GM12878 (cell line): ENCODE measurements at regions not wholly inside any gene's neighbourhood (a gene's known extent, or its start where the extent isn't known, plus 50 kb on each side); places are given as distances from the start of the nearest gene placed in this dataset.

Experiments used
- ATAC-seq: fragments of 200-7000 bp; cut with Tn5 transposase; 3 replicates; pipeline ENCODE4 v1.9.1; 2020; ENCODE audit warnings: mild to moderate bottlenecking, moderate library complexity
- BruUV-seq: library from RNA; stranded (reverse); fragments of 400-500 nt; replicated peaks from 2 replicates; lab custom pipeline; 2021; lab: Mats Ljungman, UMichigan
- CTCF ChIA-PET: fragments of 300-600 bp; sonication (Branson Sonifier 250); formaldehyde crosslinking; extraction: SDS; loops from one replicate; lab custom pipeline; 2021; ENCODE audit warnings: inconsistent platforms; lab: Yijun Ruan, JAX
- POLR2A ChIA-PET: fragments of 350-600 bp; formaldehyde crosslinking; extraction: SDS; loops from one replicate; lab custom pipeline; 2021; ENCODE audit warnings: inconsistent platforms; lab: Charles Lee
- RAD21 ChIA-PET: fragments of 300-600 bp; sonication (Branson Sonifier 250); formaldehyde crosslinking; loops from one replicate; lab custom pipeline; 2023; ENCODE audit warnings: antibody characterized with exemption; ENCODE audit not compliant: unreplicated experiment; lab: Charles Lee
- SMC1A ChIA-PET: fragments of 300-600 bp; sonication (Branson Sonifier 250); formaldehyde crosslinking; loops from one replicate; lab custom pipeline; 2023; ENCODE audit not compliant: unreplicated experiment, uncharacterized antibody; lab: Charles Lee
- DNase-seq: peaks from one replicate; pipeline ENCODE4 v3.0.0-alpha.2; 2011; ENCODE audit warnings: low read depth, low spot score
- FAIRE-seq: peaks from 3 replicates; lab custom pipeline; 2011; peaks lifted over from hg19 to GRCh38; lab: Jason Lieb, UNC
- H2AFZ ChIP-seq: 2 replicates; pipeline ENCODE4 v1.6.0; 2011; ENCODE audit warnings: low read depth, low read length, control low read depth; ENCODE audit not compliant: control insufficient read depth
- H3K27ac ChIP-seq: 2 replicates; pipeline ENCODE4 v1.5.1; 2011; ENCODE audit warnings: control low read depth; ENCODE audit not compliant: control insufficient read depth, insufficient read depth
- H3K27me3 ChIP-seq, 2 experiments: replicated peaks in 1 of 2; 2 replicates each; pipeline versions ENCODE4 v1.6.0 to v1.6.1; 2011; ENCODE audit warnings: low read length in 1 of 2; ENCODE audit not compliant: control insufficient read depth in 2 of 2, insufficient read depth in 2 of 2
- H3K36me3 ChIP-seq, 2 experiments: 2 replicates each; pipeline ENCODE4 v1.5.1; 2011; ENCODE audit warnings: low read length in 1 of 2; ENCODE audit not compliant: control insufficient read depth in 2 of 2, insufficient read depth in 2 of 2
- H3K4me1 ChIP-seq: 2 replicates; pipeline ENCODE4 v1.6.1; 2011; ENCODE audit warnings: mild to moderate bottlenecking, low read length, moderate library complexity, mixed read lengths; ENCODE audit not compliant: control insufficient read depth, insufficient read depth
- H3K4me2 ChIP-seq: 2 replicates; pipeline ENCODE4 v1.6.0; 2011; ENCODE audit warnings: control low read depth; ENCODE audit not compliant: control insufficient read depth, insufficient read depth
- H3K4me3 ChIP-seq: fragments of 200-600 bp; sonication (generic); 2 replicates; pipeline ENCODE4 v1.5.1; 2016
- H3K79me2 ChIP-seq: 2 replicates; pipeline ENCODE4 v1.6.0; 2011; ENCODE audit warnings: low read length; ENCODE audit not compliant: control insufficient read depth, insufficient read depth
- H3K9ac ChIP-seq: 2 replicates; pipeline ENCODE4 v1.8.0; 2011; ENCODE audit warnings: low read length, control low read depth, mixed read lengths; ENCODE audit not compliant: control insufficient read depth, insufficient read depth
- H3K9me3 ChIP-seq: replicated peaks from 3 replicates; pipeline ENCODE4 v1.5.1; 2011; ENCODE audit warnings: mild to moderate bottlenecking, low read length; ENCODE audit not compliant: control insufficient read depth, insufficient read depth
- H4K20me1 ChIP-seq: 2 replicates; pipeline ENCODE4 v1.6.0; 2011; ENCODE audit not compliant: control insufficient read depth, insufficient read depth
- E4F1 ChIP-seq: fragments of 450-650 bp; IDR thresholded peaks from 2 replicates; pipeline ENCODE4 v1.6.1; 2018; ENCODE audit warnings: borderline replicate concordance, mild to moderate bottlenecking; ENCODE audit not compliant: partially characterized antibody
- EED ChIP-seq: sonication (generic); IDR thresholded peaks from 2 replicates; pipeline ENCODE4 v1.6.1; 2016; ENCODE audit warnings: antibody characterized with exemption, low read depth
- ELK1 ChIP-seq: IDR thresholded peaks from 2 replicates; pipeline ENCODE4 v1.6.1; 2012; ENCODE audit warnings: low read depth, low read length, improper control_type of control experiment
- HCFC1 ChIP-seq: fragments of 150-350 bp; IDR thresholded peaks from 2 replicates; pipeline ENCODE4 v1.6.1; 2014; ENCODE audit warnings: low read length
- IRF4 ChIP-seq: IDR thresholded peaks from 2 replicates; pipeline ENCODE4 v1.6.1; 2011; ENCODE audit warnings: low read depth, low read length
- MYC ChIP-seq: IDR thresholded peaks from 2 replicates; pipeline ENCODE4 v1.6.1; 2011; ENCODE audit warnings: mild to moderate bottlenecking, low read length, moderate library complexity, inconsistent platforms; ENCODE audit not compliant: insufficient read depth, insufficient replicate concordance, insufficient read length, severe bottlenecking
- POLR2A ChIP-seq: IDR thresholded peaks from 2 replicates; pipeline ENCODE4 v1.6.1; 2011; ENCODE audit warnings: low read depth, mild to moderate bottlenecking, low read length
- SP1 ChIP-seq: IDR thresholded peaks from one replicate; pipeline ENCODE4 v1.6.1; 2011; ENCODE audit warnings: low read depth, low read length
- SUZ12 ChIP-seq: fragments of 200-600 bp; sonication (generic); IDR thresholded peaks from one replicate; pipeline ENCODE4 v1.6.1; 2018; ENCODE audit warnings: antibody characterized with exemption, mild to moderate bottlenecking; ENCODE audit not compliant: unreplicated experiment
- TCF12 ChIP-seq: IDR thresholded peaks from 2 replicates; pipeline ENCODE4 v1.6.1; 2011; ENCODE audit warnings: low read depth, mild to moderate bottlenecking, low read length
- TCF7 ChIP-seq: IDR thresholded peaks from 2 replicates; pipeline ENCODE4 v1.6.1; 2014; ENCODE audit warnings: antibody characterized with exemption, borderline replicate concordance
- WGBS: methylation state at CpG from one replicate; pipeline ENCODE4 v1.1.6; 2016; ENCODE audit warnings: low lambda C conversion rate; ENCODE audit not compliant: insufficient replicate concordance, insufficient coverage; ENCODE audit errors: missing lambda C conversion rate; 5-methylcytosine and 5-hydroxymethylcytosine counted together
- in situ Hi-C: fragments of 300-500 bp; cut with MboI; formaldehyde crosslinking; loops from 9 replicates; pipeline ENCODE4 v1.14.3; 2018; ENCODE audit warnings: mixed read lengths
- intact Hi-C: fragments of 100-400 bp; cut with micrococcal nuclease; formaldehyde crosslinking; loops from one replicate; pipeline ENCODE4 v1.14.2; 2022; ENCODE audit not compliant: unreplicated experiment
- TF ChIP-seq, protein P1 (sequence below): fragments of 450-650 bp; formaldehyde crosslinking; IDR thresholded peaks from 2 replicates; pipeline ENCODE4 v1.4.0; 2022; ENCODE audit warnings: mild to moderate bottlenecking, moderate library complexity
- TF ChIP-seq, protein P2 (sequence below): fragments of 450-650 bp; IDR thresholded peaks from 2 replicates; pipeline ENCODE4 v1.6.1; 2017; ENCODE audit warnings: mild to moderate bottlenecking, moderate library complexity

DNA sequence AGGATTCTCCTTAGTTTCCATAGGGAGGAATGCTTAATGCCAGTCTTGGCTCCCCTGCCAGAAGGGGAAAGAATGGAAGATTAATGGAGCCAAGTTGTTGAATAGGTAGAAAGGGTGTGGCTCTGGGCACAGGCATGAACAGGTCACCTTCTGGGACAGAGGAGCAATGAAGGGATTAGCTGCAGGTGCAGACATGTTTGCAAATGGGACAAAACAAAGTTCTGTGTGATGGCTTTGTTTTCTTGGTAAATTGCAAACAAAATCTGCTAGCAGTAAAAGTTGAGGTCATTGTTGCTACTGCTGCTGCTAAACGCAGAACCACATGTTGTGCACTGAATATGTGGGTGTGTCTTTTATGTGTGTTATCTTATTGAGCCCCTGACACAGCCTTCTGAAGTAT lies 93.3 kb downstream of the PERP start:
- intact Hi-C loops, result loop anchor here (10.0 kb wide), 1 partner anchor 1421 kb away; no protein-coding TSS in a partner anchor
- no peak overlapping the region for H2AFZ ChIP-seq
- H3K79me2 ChIP-seq, result no peaks in the 10 kb centered on the region
- CTCF ChIA-PET, result interaction anchor here (0.8 to 2.8 kb wide), 3 partner anchors 9 to 87 kb away, joined by 3 to 15 read pairs (median 10); no protein-coding TSS in a partner anchor
- BruUV-seq, result no TSS peak
- 0% methylated on average over 1 of the region's 1 CpG for WGBS
- no peaks in the 10 kb centered on the region for H3K36me3 ChIP-seq
- RAD21 ChIA-PET, result interaction anchor here (1.0 kb wide), 2 partner anchors 9 to 102 kb away, joined by 3 to 4 read pairs; no protein-coding TSS in a partner anchor
- SMC1A ChIA-PET, result interaction anchor here (1.4 kb wide), 1 partner anchor 94 kb away, joined by 3 read pairs; no protein-coding TSS in a partner anchor
- POLR2A ChIA-PET, result no interaction called here
- FAIRE-seq, result no peak
- H4K20me1 ChIP-seq, result no peaks in the 10 kb centered on the region
- H3K27me3 ChIP-seq, result no peaks in the 10 kb centered on the region
- no peak for ATAC-seq
- no peak for DNase-seq
- TF ChIP-seq EED, result no peak
- no peak for TF ChIP-seq ELK1
- TF ChIP-seq POLR2A, result no peak
- TF ChIP-seq, protein P1, sequence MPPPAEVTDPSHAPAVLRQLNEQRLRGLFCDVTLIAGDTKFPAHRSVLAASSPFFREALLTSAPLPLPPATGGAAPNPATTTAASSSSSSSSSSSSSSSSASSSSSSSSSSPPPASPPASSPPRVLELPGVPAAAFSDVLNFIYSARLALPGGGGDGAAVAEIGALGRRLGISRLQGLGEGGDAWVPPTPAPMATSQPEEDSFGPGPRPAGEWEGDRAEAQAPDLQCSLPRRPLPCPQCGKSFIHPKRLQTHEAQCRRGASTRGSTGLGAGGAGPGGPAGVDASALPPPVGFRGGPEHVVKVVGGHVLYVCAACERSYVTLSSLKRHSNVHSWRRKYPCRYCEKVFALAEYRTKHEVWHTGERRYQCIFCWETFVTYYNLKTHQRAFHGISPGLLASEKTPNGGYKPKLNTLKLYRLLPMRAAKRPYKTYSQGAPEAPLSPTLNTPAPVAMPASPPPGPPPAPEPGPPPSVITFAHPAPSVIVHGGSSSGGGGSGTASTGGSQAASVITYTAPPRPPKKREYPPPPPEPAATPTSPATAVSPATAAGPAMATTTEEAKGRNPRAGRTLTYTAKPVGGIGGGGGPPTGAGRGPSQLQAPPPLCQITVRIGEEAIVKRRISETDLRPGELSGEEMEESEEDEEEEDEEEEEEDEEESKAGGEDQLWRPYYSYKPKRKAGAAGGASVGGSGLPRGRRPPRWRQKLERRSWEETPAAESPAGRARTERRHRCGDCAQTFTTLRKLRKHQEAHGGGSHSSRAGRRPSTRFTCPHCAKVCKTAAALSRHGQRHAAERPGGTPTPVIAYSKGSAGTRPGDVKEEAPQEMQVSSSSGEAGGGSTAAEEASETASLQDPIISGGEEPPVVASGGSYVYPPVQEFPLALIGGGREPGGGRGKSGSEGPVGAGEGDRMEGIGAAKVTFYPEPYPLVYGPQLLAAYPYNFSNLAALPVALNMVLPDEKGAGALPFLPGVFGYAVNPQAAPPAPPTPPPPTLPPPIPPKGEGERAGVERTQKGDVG (CRISPR knock-in tag), result no peak
- no peak for TF ChIP-seq TCF12
- no peak for TF ChIP-seq HCFC1
- TF ChIP-seq SP1, result no peak
- TF ChIP-seq E4F1, result no peak
- TF ChIP-seq SUZ12, result no peak
- TF ChIP-seq MYC, result no peak
- no peak for TF ChIP-seq TCF7
- TF ChIP-seq IRF4, result no peak
- TF ChIP-seq, protein P2, sequence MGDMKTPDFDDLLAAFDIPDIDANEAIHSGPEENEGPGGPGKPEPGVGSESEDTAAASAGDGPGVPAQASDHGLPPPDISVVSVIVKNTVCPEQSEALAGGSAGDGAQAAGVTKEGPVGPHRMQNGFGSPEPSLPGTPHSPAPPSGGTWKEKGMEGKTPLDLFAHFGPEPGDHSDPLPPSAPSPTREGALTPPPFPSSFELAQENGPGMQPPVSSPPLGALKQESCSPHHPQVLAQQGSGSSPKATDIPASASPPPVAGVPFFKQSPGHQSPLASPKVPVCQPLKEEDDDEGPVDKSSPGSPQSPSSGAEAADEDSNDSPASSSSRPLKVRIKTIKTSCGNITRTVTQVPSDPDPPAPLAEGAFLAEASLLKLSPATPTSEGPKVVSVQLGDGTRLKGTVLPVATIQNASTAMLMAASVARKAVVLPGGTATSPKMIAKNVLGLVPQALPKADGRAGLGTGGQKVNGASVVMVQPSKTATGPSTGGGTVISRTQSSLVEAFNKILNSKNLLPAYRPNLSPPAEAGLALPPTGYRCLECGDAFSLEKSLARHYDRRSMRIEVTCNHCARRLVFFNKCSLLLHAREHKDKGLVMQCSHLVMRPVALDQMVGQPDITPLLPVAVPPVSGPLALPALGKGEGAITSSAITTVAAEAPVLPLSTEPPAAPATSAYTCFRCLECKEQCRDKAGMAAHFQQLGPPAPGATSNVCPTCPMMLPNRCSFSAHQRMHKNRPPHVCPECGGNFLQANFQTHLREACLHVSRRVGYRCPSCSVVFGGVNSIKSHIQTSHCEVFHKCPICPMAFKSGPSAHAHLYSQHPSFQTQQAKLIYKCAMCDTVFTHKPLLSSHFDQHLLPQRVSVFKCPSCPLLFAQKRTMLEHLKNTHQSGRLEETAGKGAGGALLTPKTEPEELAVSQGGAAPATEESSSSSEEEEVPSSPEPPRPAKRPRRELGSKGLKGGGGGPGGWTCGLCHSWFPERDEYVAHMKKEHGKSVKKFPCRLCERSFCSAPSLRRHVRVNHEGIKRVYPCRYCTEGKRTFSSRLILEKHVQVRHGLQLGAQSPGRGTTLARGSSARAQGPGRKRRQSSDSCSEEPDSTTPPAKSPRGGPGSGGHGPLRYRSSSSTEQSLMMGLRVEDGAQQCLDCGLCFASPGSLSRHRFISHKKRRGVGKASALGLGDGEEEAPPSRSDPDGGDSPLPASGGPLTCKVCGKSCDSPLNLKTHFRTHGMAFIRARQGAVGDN, result no peak
- in situ Hi-C loops, result no loop called here
- no peaks in the 10 kb centered on the region for H3K4me1 ChIP-seq
- H3K4me3 ChIP-seq, result no peak overlapping the region
- no peak overlapping the region for H3K4me2 ChIP-seq
- no peak overlapping the region for H3K9ac ChIP-seq
- no peaks in the 10 kb centered on the region for H3K9me3 ChIP-seq
- H3K27ac ChIP-seq, result no peak overlapping the region
